ENCODE measurements at regions not wholly inside any gene's neighbourhood (a gene's known extent, or its start where the extent isn't known, plus 50 kb on each side); places are given as distances from the start of the nearest gene placed in this dataset.

GRCh38 chrX:42491137-42491907 is 286.6 kb downstream of the PPP1R2C start:
- Mint-ChIP-seq H3K27ac (no peak overlapping the region), H3K4me1 (ENCODE audit: low read depth) (no peaks in the 10 kb centered on the region), H3K27me3 (ENCODE audit: low read depth) (no peaks in the 10 kb centered on the region), H3K36me3 (ENCODE audit: low read depth) (no peaks in the 10 kb centered on the region), H3K4me3 (ENCODE audit: low read depth) (no peak overlapping the region), H3K9me3 (no peaks in the 10 kb centered on the region)
- no peak for DNase-seq (ENCODE audit: low spot score)
- intact Hi-C loops (cut with micrococcal nuclease) = no loop called here

- no peaks in the 10 kb centered on the region for H3K27me3 Mint-ChIP-seq (ENCODE audit: low read depth)
- DNase-seq (ENCODE audit: low spot score) = no peak
- no peaks in the 10 kb centered on the region for H3K36me3 Mint-ChIP-seq (ENCODE audit: low read depth)
- H3K27ac Mint-ChIP-seq = no peak overlapping the region
- intact Hi-C loops (cut with micrococcal nuclease) = no loop called here
- no peaks in the 10 kb centered on the region for H3K9me3 Mint-ChIP-seq
- no peaks in the 10 kb centered on the region for H3K4me1 Mint-ChIP-seq (ENCODE audit: low read depth)
- no peak overlapping the region for H3K4me3 Mint-ChIP-seq (ENCODE audit: low read depth)
These were observed 287.9 kb downstream of the PPP1R2C start for GRCh38 chrX:42490111-42490510.

DNA sequence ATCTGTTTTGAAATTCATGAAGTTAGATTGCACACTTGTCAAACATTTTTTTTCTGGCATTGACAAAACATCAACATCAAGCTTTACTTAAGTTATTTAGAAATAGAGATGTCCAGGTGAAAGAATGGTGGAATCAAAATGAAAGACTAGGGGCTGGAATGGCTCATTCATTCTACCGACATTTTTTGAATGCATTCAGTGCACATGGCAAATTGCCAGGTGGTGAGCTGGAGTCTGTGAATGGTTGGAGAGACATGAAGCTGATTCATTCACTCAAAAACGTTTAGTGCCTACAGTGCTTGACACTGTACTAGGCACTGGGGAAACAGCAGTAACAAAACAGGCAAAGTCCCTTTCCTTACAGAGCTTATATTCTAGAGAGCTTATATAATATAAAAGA is 292.4 kb downstream of the PPP1R2C start:
- Mint-ChIP-seq H3K9me3 (no peaks in the 10 kb centered on the region), H3K36me3 (ENCODE audit: low read depth) (no peaks in the 10 kb centered on the region), H3K4me3 (ENCODE audit: low read depth) (no peak overlapping the region), H3K27me3 (ENCODE audit: low read depth) (peaks cover 2% of the 10 kb centered on the region), H3K4me1 (ENCODE audit: low read depth) (no peaks in the 10 kb centered on the region), H3K27ac (no peak overlapping the region)
- intact Hi-C loops (cut with micrococcal nuclease) = no loop called here
- no peak for DNase-seq (ENCODE audit: low spot score)

- intact Hi-C loops (cut with micrococcal nuclease) = no loop called here
- H3K27ac Mint-ChIP-seq = no peak overlapping the region
- H3K9me3 Mint-ChIP-seq = no peaks in the 10 kb centered on the region
These were observed 293.7 kb downstream of the PPP1R2C start for GRCh38 chrX:42484233-42484632.

GRCh38 chrX:42477396-42477795 is 300.6 kb downstream of the PPP1R2C start:
- H3K36me3 Mint-ChIP-seq (ENCODE audit: low read depth) = no peaks in the 10 kb centered on the region
- intact Hi-C loops (cut with micrococcal nuclease) = no loop called here
- no peaks in the 10 kb centered on the region for H3K9me3 Mint-ChIP-seq
- no peak overlapping the region for H3K27ac Mint-ChIP-seq
- DNase-seq (ENCODE audit: low spot score) = no peak
- H3K27me3 Mint-ChIP-seq (ENCODE audit: low read depth) = peaks cover 2% of the 10 kb centered on the region
- no peak overlapping the region for H3K4me3 Mint-ChIP-seq (ENCODE audit: low read depth)
- no peaks in the 10 kb centered on the region for H3K4me1 Mint-ChIP-seq (ENCODE audit: low read depth)

More at GRCh38 chrX:42484233-42484632, 293.7 kb downstream of the PPP1R2C start:
- no peaks in the 10 kb centered on the region for H3K4me1 Mint-ChIP-seq (ENCODE audit: low read depth)
- no peak for DNase-seq (ENCODE audit: low spot score)
- H3K27me3 Mint-ChIP-seq (ENCODE audit: low read depth) = peaks cover 2% of the 10 kb centered on the region
- no peak overlapping the region for H3K4me3 Mint-ChIP-seq (ENCODE audit: low read depth)
- no peaks in the 10 kb centered on the region for H3K36me3 Mint-ChIP-seq (ENCODE audit: low read depth)

GRCh38 chrX:42472727-42473126 is 305.2 kb downstream of the PPP1R2C start:
- intact Hi-C loops (cut with micrococcal nuclease) = no loop called here
- DNase-seq (ENCODE audit: low spot score) = no peak
- Mint-ChIP-seq H3K4me1 (ENCODE audit: low read depth) (no peaks in the 10 kb centered on the region), H3K36me3 (ENCODE audit: low read depth) (no peaks in the 10 kb centered on the region), H3K9me3 (no peaks in the 10 kb centered on the region), H3K4me3 (ENCODE audit: low read depth) (no peak overlapping the region), H3K27me3 (ENCODE audit: low read depth) (no peaks in the 10 kb centered on the region), H3K27ac (no peak overlapping the region)

DNA sequence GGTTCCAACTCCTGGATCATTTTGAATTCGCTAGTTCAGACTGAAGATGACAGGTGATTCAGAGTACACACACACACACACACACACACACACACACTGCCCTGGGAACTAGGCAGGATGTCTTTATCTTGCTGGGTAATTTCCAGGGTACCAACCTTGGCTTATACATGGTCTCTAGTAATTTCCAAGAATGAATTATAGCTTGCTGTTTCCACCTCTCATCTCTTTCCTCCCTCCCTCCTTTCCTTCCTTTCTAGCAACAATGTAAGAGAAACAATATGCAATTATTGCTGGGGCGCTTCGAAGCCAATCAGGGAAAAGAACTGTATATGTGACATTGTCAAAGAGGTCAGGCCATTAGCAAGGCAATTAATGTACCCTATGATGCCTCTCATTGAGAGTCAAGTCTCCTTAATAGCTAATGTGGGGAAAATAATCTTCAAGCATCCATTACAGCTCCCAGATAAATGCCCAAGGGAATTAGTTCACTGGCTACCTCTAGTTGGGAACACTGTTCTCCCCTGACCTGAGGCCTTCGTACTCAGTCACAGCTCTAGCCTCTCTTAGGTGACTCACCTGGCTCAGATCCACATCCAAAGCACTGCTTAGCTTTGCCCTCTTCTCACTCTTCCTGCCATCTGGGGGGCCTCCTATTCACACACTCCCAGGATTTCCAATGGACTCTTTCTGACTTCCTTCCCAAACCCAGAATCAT is 311.5 kb downstream of the PPP1R2C start:
- H3K9me3 Mint-ChIP-seq = no peaks in the 10 kb centered on the region
- no peak overlapping the region for H3K4me3 Mint-ChIP-seq (ENCODE audit: low read depth)
- no peaks in the 10 kb centered on the region for H3K4me1 Mint-ChIP-seq (ENCODE audit: low read depth)
- H3K36me3 Mint-ChIP-seq (ENCODE audit: low read depth) = no peaks in the 10 kb centered on the region
- H3K27me3 Mint-ChIP-seq (ENCODE audit: low read depth) = no peaks in the 10 kb centered on the region
- no peak overlapping the region for H3K27ac Mint-ChIP-seq
- no peak for DNase-seq (ENCODE audit: low spot score)
- intact Hi-C loops (cut with micrococcal nuclease) = no loop called here

DNA sequence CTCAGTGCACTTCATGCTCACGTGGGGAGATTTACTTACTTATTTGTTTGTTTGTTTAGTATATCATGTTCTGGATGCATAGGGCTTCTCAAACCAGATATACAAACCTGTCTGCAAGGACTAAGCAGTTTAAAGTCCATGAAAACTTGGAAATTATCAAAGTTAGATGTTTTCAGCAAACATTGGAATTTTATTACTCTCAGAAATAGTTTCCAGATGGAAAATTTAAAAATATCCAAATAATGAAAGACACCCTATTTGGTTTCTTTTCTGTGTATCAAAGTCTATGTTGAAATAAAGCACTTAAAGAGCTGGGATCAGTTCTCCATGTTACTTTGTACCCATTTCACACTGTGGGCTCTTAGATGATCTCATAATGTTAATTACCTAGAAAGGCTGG is 312.1 kb downstream of the PPP1R2C start:
- Mint-ChIP-seq H3K27me3 (ENCODE audit: low read depth) (no peaks in the 10 kb centered on the region), H3K9me3 (no peaks in the 10 kb centered on the region), H3K4me1 (ENCODE audit: low read depth) (no peaks in the 10 kb centered on the region), H3K4me3 (ENCODE audit: low read depth) (no peak overlapping the region), H3K27ac (no peak overlapping the region), H3K36me3 (ENCODE audit: low read depth) (no peaks in the 10 kb centered on the region)
- DNase-seq (ENCODE audit: low spot score) = no peak
- intact Hi-C loops (cut with micrococcal nuclease) = no loop called here

- no peak for DNase-seq (ENCODE audit: low spot score)
- no peaks in the 10 kb centered on the region for H3K4me1 Mint-ChIP-seq (ENCODE audit: low read depth)
- H3K9me3 Mint-ChIP-seq = no peaks in the 10 kb centered on the region
- no peak overlapping the region for H3K27ac Mint-ChIP-seq
- H3K4me3 Mint-ChIP-seq (ENCODE audit: low read depth) = no peak overlapping the region
- intact Hi-C loops (cut with micrococcal nuclease) = no loop called here
- no peaks in the 10 kb centered on the region for H3K27me3 Mint-ChIP-seq (ENCODE audit: low read depth)
- H3K36me3 Mint-ChIP-seq (ENCODE audit: low read depth) = no peaks in the 10 kb centered on the region
These were observed 314.1 kb downstream of the PPP1R2C start for GRCh38 chrX:42463706-42464490.

DNA sequence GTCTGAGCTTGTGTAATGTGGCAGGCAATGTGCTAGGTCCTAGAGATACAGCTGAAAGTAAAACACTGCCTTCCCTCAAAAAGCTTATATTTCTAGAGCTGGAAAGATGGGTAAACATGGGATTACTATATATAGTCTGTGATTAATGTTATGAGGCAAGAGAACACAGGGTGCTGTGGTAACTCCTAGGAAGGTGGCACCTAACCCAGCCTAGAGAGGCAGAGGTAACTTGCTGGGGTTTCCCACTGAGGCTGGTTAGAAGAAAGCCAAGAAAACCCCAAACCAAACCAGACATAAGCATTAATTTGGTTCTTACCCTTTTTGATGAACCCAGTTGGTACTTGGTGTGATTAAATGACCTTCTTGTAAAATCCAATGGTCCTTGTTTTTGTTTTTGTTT is 315.0 kb downstream of the PPP1R2C start:
- Mint-ChIP-seq H3K4me1 (ENCODE audit: low read depth) (no peaks in the 10 kb centered on the region), H3K9me3 (no peaks in the 10 kb centered on the region), H3K27ac (no peak overlapping the region), H3K4me3 (ENCODE audit: low read depth) (no peak overlapping the region), H3K27me3 (ENCODE audit: low read depth) (no peaks in the 10 kb centered on the region), H3K36me3 (ENCODE audit: low read depth) (no peaks in the 10 kb centered on the region)
- no peak for DNase-seq (ENCODE audit: low spot score)
- intact Hi-C loops (cut with micrococcal nuclease) = no loop called here

DNA sequence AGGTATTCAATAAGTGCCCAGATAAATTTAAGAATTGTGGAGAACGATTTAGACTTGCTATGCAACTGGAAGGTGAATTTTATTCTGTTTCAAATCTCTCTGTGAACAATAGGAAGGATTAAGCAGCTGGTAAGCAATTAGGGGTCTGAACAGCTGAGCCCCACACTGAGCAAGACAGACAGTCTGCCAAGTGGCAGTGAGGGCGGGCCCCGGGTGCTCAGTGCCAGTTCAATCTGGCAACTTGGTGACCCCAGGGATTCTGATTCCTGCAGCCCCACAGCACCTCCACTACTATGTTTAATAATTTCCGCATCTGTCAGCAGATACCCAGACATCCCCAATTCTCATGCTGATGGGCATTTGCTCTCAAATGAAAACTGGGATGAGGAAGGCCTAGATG is 317.3 kb downstream of the PPP1R2C start:
- H3K27ac Mint-ChIP-seq = no peak overlapping the region
- DNase-seq (ENCODE audit: low spot score) = no peak
- no peaks in the 10 kb centered on the region for H3K4me1 Mint-ChIP-seq (ENCODE audit: low read depth)
- H3K27me3 Mint-ChIP-seq (ENCODE audit: low read depth) = no peaks in the 10 kb centered on the region
- no peak overlapping the region for H3K4me3 Mint-ChIP-seq (ENCODE audit: low read depth)
- intact Hi-C loops (cut with micrococcal nuclease) = no loop called here
- H3K36me3 Mint-ChIP-seq (ENCODE audit: low read depth) = no peaks in the 10 kb centered on the region
- H3K9me3 Mint-ChIP-seq = no peaks in the 10 kb centered on the region

DNA sequence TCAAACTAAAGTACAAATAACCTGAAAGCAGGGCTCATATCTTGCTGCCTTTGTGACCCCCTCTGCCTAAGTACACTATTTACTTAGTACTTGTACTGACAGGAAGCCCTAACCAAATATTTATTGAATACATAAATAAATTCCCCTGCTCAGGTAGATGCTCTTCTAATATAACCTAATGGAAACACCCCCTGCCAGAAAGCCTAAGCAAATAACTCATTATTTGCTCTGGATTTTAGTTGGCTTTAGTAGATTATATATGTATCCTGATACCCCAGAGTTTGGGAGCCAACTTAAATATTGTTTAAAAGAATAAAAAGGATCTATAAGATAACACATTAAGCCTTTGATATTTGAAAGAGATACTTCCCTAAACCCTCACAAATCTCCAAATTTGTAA is 318.2 kb downstream of the PPP1R2C start:
- no peak overlapping the region for H3K27ac Mint-ChIP-seq
- no peaks in the 10 kb centered on the region for H3K27me3 Mint-ChIP-seq (ENCODE audit: low read depth)
- intact Hi-C loops (cut with micrococcal nuclease) = no loop called here
- no peaks in the 10 kb centered on the region for H3K4me1 Mint-ChIP-seq (ENCODE audit: low read depth)
- H3K36me3 Mint-ChIP-seq (ENCODE audit: low read depth) = no peaks in the 10 kb centered on the region
- H3K4me3 Mint-ChIP-seq (ENCODE audit: low read depth) = no peak overlapping the region
- H3K9me3 Mint-ChIP-seq = no peaks in the 10 kb centered on the region
- DNase-seq (ENCODE audit: low spot score) = no peak

DNA sequence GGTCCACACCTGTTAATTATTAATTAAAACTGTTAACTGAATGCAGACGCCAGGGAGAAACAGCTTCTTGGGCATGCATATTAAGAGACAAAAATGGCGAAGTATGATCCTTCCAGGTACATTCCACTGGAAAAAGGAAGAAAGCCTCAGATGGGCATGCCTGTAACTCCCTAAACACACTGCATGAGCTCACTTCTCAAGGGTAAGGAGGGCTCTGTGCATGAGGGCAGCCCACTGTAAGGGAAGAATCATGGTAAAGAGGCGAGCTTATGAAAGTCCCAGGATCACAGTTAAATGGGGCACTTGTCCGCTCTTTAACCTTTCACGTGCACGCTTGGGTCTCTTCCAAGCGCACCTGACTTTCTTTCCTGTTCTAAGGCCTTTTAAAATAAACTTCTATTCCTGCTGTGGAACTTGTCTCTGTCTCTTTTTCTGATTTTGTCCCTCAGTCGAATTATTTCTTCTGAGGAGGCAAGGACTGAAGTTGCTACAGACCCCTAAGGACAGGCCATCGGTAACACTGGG is 321.7 kb downstream of the PPP1R2C start:
- Mint-ChIP-seq H3K9me3 (no peaks in the 10 kb centered on the region), H3K36me3 (ENCODE audit: low read depth) (no peaks in the 10 kb centered on the region), H3K4me3 (ENCODE audit: low read depth) (no peak overlapping the region), H3K27ac (no peak overlapping the region), H3K4me1 (ENCODE audit: low read depth) (no peaks in the 10 kb centered on the region), H3K27me3 (ENCODE audit: low read depth) (no peaks in the 10 kb centered on the region)
- DNase-seq (ENCODE audit: low spot score) = no peak
- intact Hi-C loops (cut with micrococcal nuclease) = no loop called here
